ENCODE measurements at regions not wholly inside any gene's neighbourhood (a gene's known extent, or its start where the extent isn't known, plus 50 kb on each side); places are given as distances from the start of the nearest gene placed in this dataset.

DNA sequence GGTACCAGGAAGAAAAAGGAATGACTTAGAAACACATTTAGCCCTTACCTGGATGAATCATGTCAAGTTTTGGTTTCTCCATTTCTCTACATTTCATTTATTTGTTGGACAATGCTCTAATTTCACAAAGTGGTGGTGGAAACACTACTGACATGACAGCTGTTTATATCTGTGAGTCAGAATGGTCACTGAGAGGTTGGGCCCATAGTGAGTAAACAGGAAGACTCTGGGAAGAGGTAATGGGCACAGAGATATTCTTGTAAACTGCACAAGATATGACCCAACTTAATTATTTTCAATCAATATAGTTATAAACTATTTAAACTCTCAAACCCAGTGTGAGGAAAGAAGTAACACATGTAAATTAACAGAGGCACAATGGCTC, 176.3 kb upstream of the MEOX2 start:
- TF ChIP-seq, protein P1, sequence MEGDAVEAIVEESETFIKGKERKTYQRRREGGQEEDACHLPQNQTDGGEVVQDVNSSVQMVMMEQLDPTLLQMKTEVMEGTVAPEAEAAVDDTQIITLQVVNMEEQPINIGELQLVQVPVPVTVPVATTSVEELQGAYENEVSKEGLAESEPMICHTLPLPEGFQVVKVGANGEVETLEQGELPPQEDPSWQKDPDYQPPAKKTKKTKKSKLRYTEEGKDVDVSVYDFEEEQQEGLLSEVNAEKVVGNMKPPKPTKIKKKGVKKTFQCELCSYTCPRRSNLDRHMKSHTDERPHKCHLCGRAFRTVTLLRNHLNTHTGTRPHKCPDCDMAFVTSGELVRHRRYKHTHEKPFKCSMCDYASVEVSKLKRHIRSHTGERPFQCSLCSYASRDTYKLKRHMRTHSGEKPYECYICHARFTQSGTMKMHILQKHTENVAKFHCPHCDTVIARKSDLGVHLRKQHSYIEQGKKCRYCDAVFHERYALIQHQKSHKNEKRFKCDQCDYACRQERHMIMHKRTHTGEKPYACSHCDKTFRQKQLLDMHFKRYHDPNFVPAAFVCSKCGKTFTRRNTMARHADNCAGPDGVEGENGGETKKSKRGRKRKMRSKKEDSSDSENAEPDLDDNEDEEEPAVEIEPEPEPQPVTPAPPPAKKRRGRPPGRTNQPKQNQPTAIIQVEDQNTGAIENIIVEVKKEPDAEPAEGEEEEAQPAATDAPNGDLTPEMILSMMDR (IDR thresholded peaks at IDR 0.05; ENCODE audit: low read depth, low read length, missing input control), result no peak
- TF ChIP-seq HNF4A (conservative IDR thresholded peaks at IDR 0.05) (no peak), YY1 (IDR thresholded peaks at IDR 0.05) (no peak), SP1 (IDR thresholded peaks at IDR 0.05) (no peak), RXRA (IDR thresholded peaks at IDR 0.05) (no peak), GABPA (IDR thresholded peaks at IDR 0.05 in 1 of 2, conservative IDR thresholded peaks at IDR 0.05 in 1 of 2) (no peak), TAF1 (conservative IDR thresholded peaks at IDR 0.05) (no peak)
- TF ChIP-seq, protein P2, sequence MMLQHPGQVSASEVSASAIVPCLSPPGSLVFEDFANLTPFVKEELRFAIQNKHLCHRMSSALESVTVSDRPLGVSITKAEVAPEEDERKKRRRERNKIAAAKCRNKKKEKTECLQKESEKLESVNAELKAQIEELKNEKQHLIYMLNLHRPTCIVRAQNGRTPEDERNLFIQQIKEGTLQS (IDR thresholded peaks at IDR 0.05), result no peak
- TF ChIP-seq, protein P3, sequence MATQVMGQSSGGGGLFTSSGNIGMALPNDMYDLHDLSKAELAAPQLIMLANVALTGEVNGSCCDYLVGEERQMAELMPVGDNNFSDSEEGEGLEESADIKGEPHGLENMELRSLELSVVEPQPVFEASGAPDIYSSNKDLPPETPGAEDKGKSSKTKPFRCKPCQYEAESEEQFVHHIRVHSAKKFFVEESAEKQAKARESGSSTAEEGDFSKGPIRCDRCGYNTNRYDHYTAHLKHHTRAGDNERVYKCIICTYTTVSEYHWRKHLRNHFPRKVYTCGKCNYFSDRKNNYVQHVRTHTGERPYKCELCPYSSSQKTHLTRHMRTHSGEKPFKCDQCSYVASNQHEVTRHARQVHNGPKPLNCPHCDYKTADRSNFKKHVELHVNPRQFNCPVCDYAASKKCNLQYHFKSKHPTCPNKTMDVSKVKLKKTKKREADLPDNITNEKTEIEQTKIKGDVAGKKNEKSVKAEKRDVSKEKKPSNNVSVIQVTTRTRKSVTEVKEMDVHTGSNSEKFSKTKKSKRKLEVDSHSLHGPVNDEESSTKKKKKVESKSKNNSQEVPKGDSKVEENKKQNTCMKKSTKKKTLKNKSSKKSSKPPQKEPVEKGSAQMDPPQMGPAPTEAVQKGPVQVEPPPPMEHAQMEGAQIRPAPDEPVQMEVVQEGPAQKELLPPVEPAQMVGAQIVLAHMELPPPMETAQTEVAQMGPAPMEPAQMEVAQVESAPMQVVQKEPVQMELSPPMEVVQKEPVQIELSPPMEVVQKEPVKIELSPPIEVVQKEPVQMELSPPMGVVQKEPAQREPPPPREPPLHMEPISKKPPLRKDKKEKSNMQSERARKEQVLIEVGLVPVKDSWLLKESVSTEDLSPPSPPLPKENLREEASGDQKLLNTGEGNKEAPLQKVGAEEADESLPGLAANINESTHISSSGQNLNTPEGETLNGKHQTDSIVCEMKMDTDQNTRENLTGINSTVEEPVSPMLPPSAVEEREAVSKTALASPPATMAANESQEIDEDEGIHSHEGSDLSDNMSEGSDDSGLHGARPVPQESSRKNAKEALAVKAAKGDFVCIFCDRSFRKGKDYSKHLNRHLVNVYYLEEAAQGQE (IDR thresholded peaks at IDR 0.05), result no peak
- TF ChIP-seq, protein P4, sequence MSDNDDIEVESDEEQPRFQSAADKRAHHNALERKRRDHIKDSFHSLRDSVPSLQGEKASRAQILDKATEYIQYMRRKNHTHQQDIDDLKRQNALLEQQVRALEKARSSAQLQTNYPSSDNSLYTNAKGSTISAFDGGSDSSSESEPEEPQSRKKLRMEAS (IDR thresholded peaks at IDR 0.05), result no peak
- TF ChIP-seq, protein P5, sequence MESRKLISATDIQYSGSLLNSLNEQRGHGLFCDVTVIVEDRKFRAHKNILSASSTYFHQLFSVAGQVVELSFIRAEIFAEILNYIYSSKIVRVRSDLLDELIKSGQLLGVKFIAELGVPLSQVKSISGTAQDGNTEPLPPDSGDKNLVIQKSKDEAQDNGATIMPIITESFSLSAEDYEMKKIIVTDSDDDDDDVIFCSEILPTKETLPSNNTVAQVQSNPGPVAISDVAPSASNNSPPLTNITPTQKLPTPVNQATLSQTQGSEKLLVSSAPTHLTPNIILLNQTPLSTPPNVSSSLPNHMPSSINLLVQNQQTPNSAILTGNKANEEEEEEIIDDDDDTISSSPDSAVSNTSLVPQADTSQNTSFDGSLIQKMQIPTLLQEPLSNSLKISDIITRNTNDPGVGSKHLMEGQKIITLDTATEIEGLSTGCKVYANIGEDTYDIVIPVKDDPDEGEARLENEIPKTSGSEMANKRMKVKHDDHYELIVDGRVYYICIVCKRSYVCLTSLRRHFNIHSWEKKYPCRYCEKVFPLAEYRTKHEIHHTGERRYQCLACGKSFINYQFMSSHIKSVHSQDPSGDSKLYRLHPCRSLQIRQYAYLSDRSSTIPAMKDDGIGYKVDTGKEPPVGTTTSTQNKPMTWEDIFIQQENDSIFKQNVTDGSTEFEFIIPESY (IDR thresholded peaks at IDR 0.05), result no peak

Measured in liver (tissue), 3 donors.